ENCODE measurements at regions not wholly inside any gene's neighbourhood (a gene's known extent, or its start where the extent isn't known, plus 50 kb on each side); places are given as distances from the start of the nearest gene placed in this dataset.

- no peak for FAIRE-seq
- intact Hi-C loops (cut with micrococcal nuclease) = no loop called here
- TF ChIP-seq MAX (IDR thresholded peaks at IDR 0.05; ENCODE audit: insufficient read depth, insufficient read length) (no peak), EZH2 (IDR thresholded peaks at IDR 0.05; ENCODE audit: borderline replicate concordance, low read depth, low read length, severe bottlenecking) (no peak), POLR2AphosphoS5 (IDR thresholded peaks at IDR 0.05; ENCODE audit: insufficient read depth, low read depth, low read length) (no peak), GATA2 (IDR thresholded peaks at IDR 0.05; ENCODE audit: insufficient read depth, insufficient read length, low read depth, low read length) (no peak), POLR2A (IDR thresholded peaks at IDR 0.05; ENCODE audit: low read depth, low read length) (no peak), JUN (IDR thresholded peaks at IDR 0.05; ENCODE audit: borderline replicate concordance, insufficient read depth, insufficient read length, low read depth) (no peak), FOS (IDR thresholded peaks at IDR 0.05; ENCODE audit: borderline replicate concordance, insufficient read depth, low read length) (no peak), MYC (IDR thresholded peaks at IDR 0.05; ENCODE audit: low read depth, low read length) (no peak), CTCF (IDR thresholded peaks at IDR 0.05; ENCODE audit: extremely low read depth in 1 of 2, insufficient read depth in 1 of 2, low read depth in 1 of 2, low read length in 2 of 2) (no peak)
Measured at GRCh38 chr14:71338153-71338552, 430.9 kb downstream of the PCNX1 start.

More at GRCh38 chr14:71338153-71338552, 430.9 kb downstream of the PCNX1 start:
- Histone ChIP-seq H3K9me1 (replicated peaks; ENCODE audit: control insufficient read depth, extremely low read depth, insufficient read depth, low read length) (no peaks in the 10 kb centered on the region), H3K9ac (replicated peaks; ENCODE audit: extremely low read depth, insufficient read depth, low read length) (no peak overlapping the region), H3K4me2 (ENCODE audit: insufficient read depth, low read length) (no peak overlapping the region), H4K20me1 (replicated peaks; ENCODE audit: control insufficient read depth, extremely low read depth, insufficient read depth, low read length) (no peaks in the 10 kb centered on the region), H3K36me3 (ENCODE audit: control insufficient read depth in 2 of 2, extremely low read depth in 1 of 2, insufficient read depth in 2 of 2, low read length in 2 of 2) (no peaks in the 10 kb centered on the region), H3K79me2 (ENCODE audit: control insufficient read depth, insufficient read depth, low read length) (no peaks in the 10 kb centered on the region), H3K4me1 (ENCODE audit: control insufficient read depth, extremely low read depth, insufficient read depth, low read length) (no peaks in the 10 kb centered on the region), H3K9me3 (replicated peaks; ENCODE audit: control insufficient read depth, insufficient read depth, low read length) (no peaks in the 10 kb centered on the region), H3K27me3 (ENCODE audit: control insufficient read depth in 2 of 2, insufficient read depth in 2 of 2, low read length in 2 of 2) (no peaks in the 10 kb centered on the region), H3K4me3 (replicated peaks in 1 of 3; ENCODE audit: insufficient read depth in 1 of 3, low read depth in 1 of 3, low read length in 3 of 3) (no peak overlapping the region), H2AFZ (ENCODE audit: low read depth, low read length) (no peak overlapping the region), H3K27ac (ENCODE audit: insufficient read depth, low read depth, low read length) (no peak overlapping the region)
- BruUV-seq (replicated peaks) = no TSS peak
- ChIA-PET POLR2A (no interaction called here), CTCF (no interaction called here)
- no peak for DNase-seq (ENCODE audit: low read depth, low spot score)
- dilution Hi-C loops (cut with MboI; ENCODE audit: extremely low pct_ligation_motif_present, low sequenced_read_pairs) = no loop called here
